IMR-90 (cell line): ENCODE measurements at regions not wholly inside any gene's neighbourhood (a gene's known extent, or its start where the extent isn't known, plus 50 kb on each side); places are given as distances from the start of the nearest gene placed in this dataset.

Source experiments
- CHD1 ChIP-seq: IDR thresholded peaks from 2 replicates; pipeline ENCODE4 v1.6.1; 2012; ENCODE audit warnings: low read depth, low read length, improper control_type of control experiment
- MAFK ChIP-seq: IDR thresholded peaks from 2 replicates; pipeline ENCODE4 v1.6.1; 2012; ENCODE audit warnings: low read depth, low read length, improper control_type of control experiment
- MAZ ChIP-seq: IDR thresholded peaks from 2 replicates; pipeline ENCODE4 v1.6.1; 2012; ENCODE audit warnings: low read depth, mild to moderate bottlenecking, low read length, improper control_type of control experiment, moderate library complexity, borderline replicate concordance
- MXI1 ChIP-seq: IDR thresholded peaks from 2 replicates; pipeline ENCODE4 v1.6.1; 2012; ENCODE audit warnings: low read depth, mild to moderate bottlenecking, low read length, moderate library complexity, borderline replicate concordance
- NFE2L2 ChIP-seq: fragments of 150-350 bp; IDR thresholded peaks from 2 replicates; pipeline ENCODE4 v1.6.1; 2016; ENCODE audit warnings: low read depth, mild to moderate bottlenecking, low read length
- POLR2A ChIP-seq: IDR thresholded peaks from 2 replicates; pipeline ENCODE4 v1.6.1; 2012; ENCODE audit warnings: mild to moderate bottlenecking, low read depth, low read length
- RFX5 ChIP-seq: IDR thresholded peaks from 2 replicates; pipeline ENCODE4 v1.8.0; 2012; ENCODE audit warnings: low read depth, mild to moderate bottlenecking, low read length, moderate library complexity
- TF ChIP-seq, protein P1 (sequence below): conservative IDR thresholded peaks from 2 replicates; pipeline ENCODE4 v1.5.1; 2012; ENCODE audit warnings: mild to moderate bottlenecking, low read depth, low read length, improper control_type of control experiment
- TF ChIP-seq, protein P2 (sequence below): fragments of 150-350 bp; IDR thresholded peaks from 2 replicates; pipeline ENCODE4 v1.6.1; 2017; ENCODE audit warnings: mild to moderate bottlenecking, antibody characterized with exemption, low read length, low read depth

DNA sequence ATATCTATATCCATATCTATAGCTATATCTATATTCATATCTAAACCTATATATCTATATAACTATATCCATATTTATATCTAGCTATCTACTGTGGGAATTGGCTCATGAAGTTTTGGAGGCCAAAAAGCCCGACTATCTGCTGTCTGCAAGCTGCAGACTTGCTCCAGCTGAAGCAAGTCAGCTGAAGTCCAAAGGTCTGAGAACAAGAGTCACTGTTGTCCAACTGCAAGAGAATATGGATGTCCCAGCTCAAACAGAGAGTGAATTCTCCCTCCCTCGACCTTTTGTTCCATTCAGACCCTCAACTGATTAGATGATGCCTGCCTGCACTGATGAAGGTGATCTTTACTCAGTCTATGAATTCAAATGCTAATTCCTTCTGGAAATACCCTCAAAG lies 63.3 kb upstream of the VCX start:
- TF ChIP-seq, protein P1, sequence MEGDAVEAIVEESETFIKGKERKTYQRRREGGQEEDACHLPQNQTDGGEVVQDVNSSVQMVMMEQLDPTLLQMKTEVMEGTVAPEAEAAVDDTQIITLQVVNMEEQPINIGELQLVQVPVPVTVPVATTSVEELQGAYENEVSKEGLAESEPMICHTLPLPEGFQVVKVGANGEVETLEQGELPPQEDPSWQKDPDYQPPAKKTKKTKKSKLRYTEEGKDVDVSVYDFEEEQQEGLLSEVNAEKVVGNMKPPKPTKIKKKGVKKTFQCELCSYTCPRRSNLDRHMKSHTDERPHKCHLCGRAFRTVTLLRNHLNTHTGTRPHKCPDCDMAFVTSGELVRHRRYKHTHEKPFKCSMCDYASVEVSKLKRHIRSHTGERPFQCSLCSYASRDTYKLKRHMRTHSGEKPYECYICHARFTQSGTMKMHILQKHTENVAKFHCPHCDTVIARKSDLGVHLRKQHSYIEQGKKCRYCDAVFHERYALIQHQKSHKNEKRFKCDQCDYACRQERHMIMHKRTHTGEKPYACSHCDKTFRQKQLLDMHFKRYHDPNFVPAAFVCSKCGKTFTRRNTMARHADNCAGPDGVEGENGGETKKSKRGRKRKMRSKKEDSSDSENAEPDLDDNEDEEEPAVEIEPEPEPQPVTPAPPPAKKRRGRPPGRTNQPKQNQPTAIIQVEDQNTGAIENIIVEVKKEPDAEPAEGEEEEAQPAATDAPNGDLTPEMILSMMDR, result no peak
- no peak for TF ChIP-seq POLR2A
- TF ChIP-seq MXI1, result no peak
- no peak for TF ChIP-seq CHD1
- no peak for TF ChIP-seq RFX5
- no peak for TF ChIP-seq MAZ
- TF ChIP-seq, protein P2, sequence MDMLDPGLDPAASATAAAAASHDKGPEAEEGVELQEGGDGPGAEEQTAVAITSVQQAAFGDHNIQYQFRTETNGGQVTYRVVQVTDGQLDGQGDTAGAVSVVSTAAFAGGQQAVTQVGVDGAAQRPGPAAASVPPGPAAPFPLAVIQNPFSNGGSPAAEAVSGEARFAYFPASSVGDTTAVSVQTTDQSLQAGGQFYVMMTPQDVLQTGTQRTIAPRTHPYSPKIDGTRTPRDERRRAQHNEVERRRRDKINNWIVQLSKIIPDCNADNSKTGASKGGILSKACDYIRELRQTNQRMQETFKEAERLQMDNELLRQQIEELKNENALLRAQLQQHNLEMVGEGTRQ, result no peak
- TF ChIP-seq NFE2L2, result no peak
- no peak for TF ChIP-seq MAFK
